GM12891 (cell line): ENCODE measurements at regions not wholly inside any gene's neighbourhood (a gene's known extent, or its start where the extent isn't known, plus 50 kb on each side); places are given as distances from the start of the nearest gene placed in this dataset.

Source experiments
- PAX5 ChIP-seq: IDR thresholded peaks from 2 replicates; pipeline ENCODE4 v1.6.1; 2011; ENCODE audit warnings: low read length, moderate library complexity, mild to moderate bottlenecking; ENCODE audit not compliant: insufficient read depth, severe bottlenecking
- POLR2A ChIP-seq: IDR thresholded peaks from 2 replicates; pipeline ENCODE4 v1.6.1; 2011; ENCODE audit warnings: low read depth, low read length, control low read depth
- POU2F2 ChIP-seq: IDR thresholded peaks from 2 replicates; pipeline ENCODE4 v1.6.1; 2011; ENCODE audit warnings: low read depth, mild to moderate bottlenecking, control low read depth, low read length, moderate library complexity
- TAF1 ChIP-seq: IDR thresholded peaks from 2 replicates; pipeline ENCODE4 v1.6.1; 2011; ENCODE audit warnings: low read depth, low read length, control low read depth

- TF ChIP-seq TAF1 (no peak), POLR2A (no peak), POU2F2 (no peak), PAX5 (no peak)
Observed at GRCh38 chr13:39876258-39876657, 220.8 kb downstream of the COG6 start.
